HEK293 (cell line): ENCODE measurements at regions not wholly inside any gene's neighbourhood (a gene's known extent, or its start where the extent isn't known, plus 50 kb on each side); places are given as distances from the start of the nearest gene placed in this dataset.

Experiments
- FEZF1 ChIP-seq: fragments of 450-650 bp; formaldehyde crosslinking; IDR thresholded peaks from 2 replicates; pipeline ENCODE4 v1.5.1; 2016; ENCODE audit warnings: missing biosample characterization, missing genetic modification characterization
- PBX3 ChIP-seq: sonication (generic); formaldehyde crosslinking; IDR thresholded peaks from 2 replicates; pipeline ENCODE4 v1.8.1; 2022; ENCODE audit warnings: mild to moderate bottlenecking, moderate library complexity, missing genetic modification reagents
- PRDM6 ChIP-seq: fragments of 450-650 bp; formaldehyde crosslinking; IDR thresholded peaks from 2 replicates; pipeline ENCODE4 v1.5.1; 2017; ENCODE audit warnings: missing biosample characterization, missing genetic modification characterization
- TCF7L2 ChIP-seq: IDR thresholded peaks from 2 replicates; pipeline ENCODE4 v1.6.1; 2011; ENCODE audit warnings: low read depth, mild to moderate bottlenecking, inconsistent platforms, low read length, moderate library complexity, borderline replicate concordance
- ZBTB11 ChIP-seq: fragments of 450-650 bp; formaldehyde crosslinking; conservative IDR thresholded peaks from 2 replicates; pipeline ENCODE4 v1.5.1; 2016; ENCODE audit warnings: low read depth, missing biosample characterization, missing genetic modification characterization
- ZNF24 ChIP-seq: fragments of 450-650 bp; formaldehyde crosslinking; IDR thresholded peaks from 2 replicates; pipeline ENCODE4 v1.5.1; 2016; ENCODE audit warnings: missing biosample characterization, missing genetic modification characterization
- ZNF292 ChIP-seq: fragments of 450-650 bp; formaldehyde crosslinking; IDR thresholded peaks from 2 replicates; pipeline ENCODE4 v1.5.1; 2016; ENCODE audit warnings: low read depth, missing biosample characterization, missing genetic modification characterization, borderline replicate concordance
- ZNF664 ChIP-seq: fragments of 450-650 bp; formaldehyde crosslinking; IDR thresholded peaks from 2 replicates; pipeline ENCODE4 v1.5.1; 2016; ENCODE audit warnings: missing biosample characterization, missing genetic modification characterization
- ZSCAN30 ChIP-seq: fragments of 450-650 bp; IDR thresholded peaks from 2 replicates; pipeline ENCODE4 v1.5.1; 2018; ENCODE audit warnings: missing biosample characterization, mild to moderate bottlenecking, missing genetic modification characterization, moderate library complexity
- TF ChIP-seq, protein P1 (sequence below): fragments of 450-650 bp; formaldehyde crosslinking; IDR thresholded peaks from 2 replicates; pipeline ENCODE4 v1.5.1; 2016; ENCODE audit warnings: missing biosample characterization, missing genetic modification characterization
- TF ChIP-seq, protein P2 (sequence below): fragments of 450-650 bp; formaldehyde crosslinking; IDR thresholded peaks from 2 replicates; pipeline ENCODE4 v1.5.1; 2016; ENCODE audit warnings: missing biosample characterization, missing genetic modification characterization

DNA sequence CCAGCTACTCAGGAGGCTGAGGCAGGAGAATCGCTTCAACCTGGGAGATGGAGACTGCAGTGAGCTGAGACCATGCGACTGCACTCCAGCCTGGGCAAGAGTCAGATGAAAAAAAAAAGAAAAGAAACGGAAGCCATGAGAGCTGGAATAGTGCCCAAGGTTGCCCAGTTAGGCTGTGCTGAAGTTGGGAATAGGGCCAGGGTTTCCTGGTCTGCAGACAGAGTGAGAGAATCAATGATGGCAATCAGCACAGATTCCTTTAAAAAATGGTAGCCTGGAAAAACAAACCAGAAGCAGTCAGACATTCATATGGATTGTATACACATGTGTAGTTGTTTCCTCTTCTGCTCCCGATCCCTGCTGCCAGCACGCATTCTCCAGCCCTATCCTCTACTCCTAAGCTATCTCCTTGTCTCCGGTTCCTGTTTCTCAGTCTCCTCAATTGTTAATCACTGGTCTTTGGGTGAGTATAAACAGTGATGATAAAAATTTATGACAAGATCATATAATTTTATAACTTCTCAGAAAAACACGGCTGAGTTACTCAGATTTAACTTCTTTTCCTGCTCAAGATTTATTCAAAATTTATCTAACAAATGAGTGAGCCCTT is 316.2 kb upstream of the UMPS start:
- TF ChIP-seq PBX3: no peak
- TF ChIP-seq, protein P1, sequence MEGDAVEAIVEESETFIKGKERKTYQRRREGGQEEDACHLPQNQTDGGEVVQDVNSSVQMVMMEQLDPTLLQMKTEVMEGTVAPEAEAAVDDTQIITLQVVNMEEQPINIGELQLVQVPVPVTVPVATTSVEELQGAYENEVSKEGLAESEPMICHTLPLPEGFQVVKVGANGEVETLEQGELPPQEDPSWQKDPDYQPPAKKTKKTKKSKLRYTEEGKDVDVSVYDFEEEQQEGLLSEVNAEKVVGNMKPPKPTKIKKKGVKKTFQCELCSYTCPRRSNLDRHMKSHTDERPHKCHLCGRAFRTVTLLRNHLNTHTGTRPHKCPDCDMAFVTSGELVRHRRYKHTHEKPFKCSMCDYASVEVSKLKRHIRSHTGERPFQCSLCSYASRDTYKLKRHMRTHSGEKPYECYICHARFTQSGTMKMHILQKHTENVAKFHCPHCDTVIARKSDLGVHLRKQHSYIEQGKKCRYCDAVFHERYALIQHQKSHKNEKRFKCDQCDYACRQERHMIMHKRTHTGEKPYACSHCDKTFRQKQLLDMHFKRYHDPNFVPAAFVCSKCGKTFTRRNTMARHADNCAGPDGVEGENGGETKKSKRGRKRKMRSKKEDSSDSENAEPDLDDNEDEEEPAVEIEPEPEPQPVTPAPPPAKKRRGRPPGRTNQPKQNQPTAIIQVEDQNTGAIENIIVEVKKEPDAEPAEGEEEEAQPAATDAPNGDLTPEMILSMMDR: no peak
- TF ChIP-seq ZNF664: no peak
- no peak for TF ChIP-seq ZSCAN30 (tag by site-specific recombination)
- no peak for TF ChIP-seq PRDM6 (tag by site-specific recombination)
- no peak for TF ChIP-seq ZNF292 (tag by site-specific recombination)
- TF ChIP-seq, protein P2, sequence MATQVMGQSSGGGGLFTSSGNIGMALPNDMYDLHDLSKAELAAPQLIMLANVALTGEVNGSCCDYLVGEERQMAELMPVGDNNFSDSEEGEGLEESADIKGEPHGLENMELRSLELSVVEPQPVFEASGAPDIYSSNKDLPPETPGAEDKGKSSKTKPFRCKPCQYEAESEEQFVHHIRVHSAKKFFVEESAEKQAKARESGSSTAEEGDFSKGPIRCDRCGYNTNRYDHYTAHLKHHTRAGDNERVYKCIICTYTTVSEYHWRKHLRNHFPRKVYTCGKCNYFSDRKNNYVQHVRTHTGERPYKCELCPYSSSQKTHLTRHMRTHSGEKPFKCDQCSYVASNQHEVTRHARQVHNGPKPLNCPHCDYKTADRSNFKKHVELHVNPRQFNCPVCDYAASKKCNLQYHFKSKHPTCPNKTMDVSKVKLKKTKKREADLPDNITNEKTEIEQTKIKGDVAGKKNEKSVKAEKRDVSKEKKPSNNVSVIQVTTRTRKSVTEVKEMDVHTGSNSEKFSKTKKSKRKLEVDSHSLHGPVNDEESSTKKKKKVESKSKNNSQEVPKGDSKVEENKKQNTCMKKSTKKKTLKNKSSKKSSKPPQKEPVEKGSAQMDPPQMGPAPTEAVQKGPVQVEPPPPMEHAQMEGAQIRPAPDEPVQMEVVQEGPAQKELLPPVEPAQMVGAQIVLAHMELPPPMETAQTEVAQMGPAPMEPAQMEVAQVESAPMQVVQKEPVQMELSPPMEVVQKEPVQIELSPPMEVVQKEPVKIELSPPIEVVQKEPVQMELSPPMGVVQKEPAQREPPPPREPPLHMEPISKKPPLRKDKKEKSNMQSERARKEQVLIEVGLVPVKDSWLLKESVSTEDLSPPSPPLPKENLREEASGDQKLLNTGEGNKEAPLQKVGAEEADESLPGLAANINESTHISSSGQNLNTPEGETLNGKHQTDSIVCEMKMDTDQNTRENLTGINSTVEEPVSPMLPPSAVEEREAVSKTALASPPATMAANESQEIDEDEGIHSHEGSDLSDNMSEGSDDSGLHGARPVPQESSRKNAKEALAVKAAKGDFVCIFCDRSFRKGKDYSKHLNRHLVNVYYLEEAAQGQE: no peak
- no peak for TF ChIP-seq ZBTB11 (tag by site-specific recombination)
- no peak for TF ChIP-seq TCF7L2
- TF ChIP-seq FEZF1 (tag by site-specific recombination): no peak
- no peak for TF ChIP-seq ZNF24 (tag by site-specific recombination)
